ENCODE measurements at regions not wholly inside any gene's neighbourhood (a gene's known extent, or its start where the extent isn't known, plus 50 kb on each side); places are given as distances from the start of the nearest gene placed in this dataset.
"Not testable (repeated sequence)": the region's sequence is repeated elsewhere in the genome, so short reads cannot be mapped to it uniquely, and the experiment has no call there.

DNA sequence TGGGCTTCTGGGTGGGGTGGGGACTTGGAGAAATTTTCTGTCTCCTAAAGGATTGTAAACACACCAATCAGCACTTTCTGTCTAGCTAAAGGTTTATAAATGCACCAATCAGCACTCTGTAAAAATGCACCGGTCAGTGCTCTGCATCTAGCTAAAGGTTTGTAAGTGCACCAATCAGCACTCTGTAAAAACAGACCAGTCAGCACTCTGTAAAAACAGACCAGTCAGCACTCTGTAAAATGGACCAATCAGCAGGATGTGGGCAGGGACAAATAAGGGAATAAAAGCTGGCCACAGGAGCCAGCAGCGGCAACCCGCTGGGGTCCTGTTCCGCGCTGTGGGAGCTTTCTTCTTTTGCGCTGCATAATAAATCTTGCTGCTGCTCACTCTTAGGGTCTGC lies 63.0 kb upstream of the MAP9 start:
- DNase-seq = not testable (repeated sequence)

DNA sequence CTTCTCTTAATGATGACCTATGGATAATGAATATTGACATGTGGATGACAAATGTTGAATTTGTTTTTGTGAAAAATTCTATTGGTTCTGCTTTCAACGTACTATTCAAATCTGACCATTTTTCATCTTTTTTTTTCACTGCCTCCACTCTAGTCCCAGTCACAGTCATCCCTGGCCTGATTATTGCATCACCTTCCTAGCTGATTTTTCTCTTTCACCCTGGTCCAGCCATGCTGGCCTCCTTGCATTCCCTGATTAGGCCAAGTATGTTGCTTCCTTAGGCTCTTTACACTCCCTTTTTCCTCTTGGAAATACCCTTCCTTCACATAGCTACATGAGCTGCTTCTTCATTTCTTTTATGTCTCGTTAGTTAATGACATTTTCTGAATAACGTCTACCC lies 58.1 kb upstream of the MAP9 start:
- DNase-seq = no peak

DNA sequence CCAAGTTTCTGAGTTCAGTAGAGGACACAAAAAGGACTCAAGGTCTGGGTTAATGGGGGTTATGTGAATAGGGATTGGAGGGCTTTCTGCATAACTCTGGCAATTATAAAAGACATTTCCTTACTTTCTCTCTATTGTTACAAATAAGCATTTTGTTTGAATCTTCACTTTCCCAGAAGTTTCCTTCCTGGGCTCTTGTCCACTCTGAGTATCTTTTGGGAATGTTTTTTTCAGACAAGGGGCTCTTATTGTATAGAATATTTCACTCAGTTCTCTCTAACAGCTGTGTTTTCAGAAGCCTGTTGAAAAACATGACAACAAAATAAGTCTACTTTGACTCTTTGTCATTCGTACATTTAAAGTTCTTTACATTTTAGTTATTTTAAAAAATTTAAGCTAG lies 57.6 kb upstream of the MAP9 start:
- no peak for DNase-seq

DNA sequence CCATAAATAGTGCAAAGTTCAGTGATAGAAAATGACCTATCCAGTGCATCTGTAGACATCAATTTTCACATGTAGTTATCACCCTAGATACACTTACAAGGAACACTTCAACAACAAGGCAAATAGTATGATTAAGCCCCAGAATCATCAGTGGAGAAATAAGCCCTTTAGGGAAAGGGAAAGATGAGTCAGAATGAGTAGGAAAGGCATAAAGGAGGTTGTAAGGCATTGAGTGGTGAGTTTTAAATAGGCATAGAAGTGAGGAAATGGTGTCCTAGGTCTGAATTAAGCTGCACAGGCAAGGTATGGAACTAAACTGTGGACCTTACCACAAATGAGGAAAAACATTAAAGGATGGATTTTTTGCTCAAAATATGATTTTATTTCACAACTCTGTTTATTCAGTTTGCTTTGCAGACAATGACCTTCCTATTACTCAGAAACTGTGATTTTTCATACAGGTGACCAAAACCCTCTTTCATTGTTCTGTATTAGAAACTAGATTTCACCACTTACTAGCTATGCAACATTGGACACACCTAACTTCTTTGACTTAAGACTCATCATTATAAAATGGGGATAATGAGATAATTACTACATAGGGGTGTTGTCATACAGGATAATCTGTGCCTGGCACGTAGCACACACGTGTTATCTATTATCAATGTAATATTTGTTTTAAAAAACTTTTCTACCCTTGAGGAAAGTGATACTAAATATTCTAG lies 57.0 kb upstream of the MAP9 start:
- DNase-seq = no peak

DNA sequence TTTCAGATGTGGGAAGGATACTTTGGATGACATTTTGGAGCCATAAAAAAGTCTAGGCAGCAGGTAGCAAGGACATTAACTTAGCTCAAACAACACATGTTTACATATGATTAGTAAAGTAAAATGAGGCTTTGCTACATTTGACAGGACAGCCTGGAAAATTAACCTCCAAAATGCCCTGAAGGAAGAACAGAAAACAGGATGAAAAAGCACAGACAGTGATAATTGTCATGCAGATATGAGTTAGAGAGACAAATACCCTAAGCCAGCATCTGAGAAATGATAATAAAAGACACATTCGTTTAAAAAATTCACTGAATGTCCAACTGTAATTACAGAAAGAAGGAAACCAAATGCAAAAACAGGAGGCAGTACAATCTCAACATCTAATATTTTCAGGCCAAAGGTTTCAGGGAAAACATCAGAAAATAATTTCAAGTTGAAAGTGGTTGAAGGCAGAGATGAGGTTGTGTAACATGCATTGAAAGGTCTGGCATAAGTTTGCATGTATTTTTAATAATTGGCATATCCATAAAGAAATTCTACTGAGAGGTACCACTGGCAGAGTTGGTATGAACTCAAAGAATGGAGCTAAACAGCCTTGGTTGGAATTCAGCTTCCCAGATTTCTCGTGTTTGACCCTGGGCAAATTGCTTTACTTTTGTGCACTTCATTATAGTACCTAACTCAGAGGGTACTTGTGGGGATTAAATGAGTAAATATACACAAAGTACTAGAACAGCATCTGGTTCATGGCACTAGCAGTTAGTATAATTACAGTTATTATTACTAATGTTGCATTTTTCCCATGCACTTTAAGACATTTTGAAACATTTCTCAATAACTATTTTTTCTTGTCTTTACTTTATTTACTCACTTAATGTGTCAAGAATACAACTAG lies 54.4 kb upstream of the MAP9 start:
- DNase-seq = no peak

DNA sequence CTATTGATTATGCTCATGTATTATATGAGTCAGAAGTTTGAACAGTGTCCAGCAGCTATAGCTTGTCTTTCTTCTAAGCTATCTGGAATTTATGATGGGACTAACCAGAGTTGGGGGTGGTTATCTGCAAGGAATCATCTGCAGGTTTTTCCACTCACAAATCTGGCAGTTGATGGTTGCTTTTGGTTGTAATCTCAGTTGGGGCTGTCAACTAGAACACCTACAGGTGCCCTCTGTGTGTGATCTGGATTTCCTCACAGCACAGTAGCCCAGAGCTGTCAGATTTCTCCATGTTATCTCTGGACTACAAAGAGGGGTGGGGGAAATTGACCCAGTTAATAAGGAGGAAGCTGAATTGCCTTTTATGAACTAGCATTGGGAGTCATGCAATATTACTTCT lies 51.4 kb upstream of the MAP9 start:
- DNase-seq = no peak

DNA sequence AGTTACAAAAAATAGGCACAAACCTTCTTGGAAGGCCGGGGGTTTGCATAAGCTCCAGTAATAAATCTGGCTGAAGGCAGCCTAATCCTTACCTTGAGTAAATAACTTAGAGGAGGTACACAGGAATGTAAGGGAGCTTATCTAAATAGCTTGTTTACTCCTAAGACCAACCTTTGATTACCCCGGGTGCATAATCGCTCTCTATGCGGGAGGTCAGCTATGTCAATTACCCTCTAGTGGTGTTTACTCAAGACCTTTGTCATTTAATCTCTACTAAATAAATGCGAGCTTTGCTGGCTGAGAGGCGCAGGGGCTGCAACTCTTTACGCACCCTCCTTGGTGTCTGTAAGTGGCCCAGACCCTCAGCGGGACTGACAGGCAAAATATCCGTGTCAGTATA lies 50.2 kb upstream of the MAP9 start:
- DNase-seq = no peak

Data from activated CD8-positive, alpha-beta memory T cell treated with anti-CD3 and anti-CD28 coated beads, Interleukin-2, amount 50 U/mL, for 4 hours (primary cell).